Body of pancreas (tissue), 4 donors: ENCODE measurements at regions not wholly inside any gene's neighbourhood (a gene's known extent, or its start where the extent isn't known, plus 50 kb on each side); places are given as distances from the start of the nearest gene placed in this dataset.

ENCODE experiments used
- POLR2A ChIP-seq, 3 donors: fragments of 450-650 bp; IDR thresholded peaks; one replicate each; pipeline ENCODE4 v1.6.1; 2016; ENCODE audit warnings: antibody characterized with exemption in 3 of 3, mild to moderate bottlenecking in 2 of 3
- TF ChIP-seq, protein P1 (sequence below), 7 experiments: fragments of 450-650 bp in 4 of 7; fragments of 200-600 bp in 3 of 7; sonication (generic) in 3 of 7; IDR thresholded peaks; one replicate each; pipeline ENCODE4 v1.5.1; 2016 to 2019; ENCODE audit warnings: antibody characterized with exemption in 7 of 7

DNA sequence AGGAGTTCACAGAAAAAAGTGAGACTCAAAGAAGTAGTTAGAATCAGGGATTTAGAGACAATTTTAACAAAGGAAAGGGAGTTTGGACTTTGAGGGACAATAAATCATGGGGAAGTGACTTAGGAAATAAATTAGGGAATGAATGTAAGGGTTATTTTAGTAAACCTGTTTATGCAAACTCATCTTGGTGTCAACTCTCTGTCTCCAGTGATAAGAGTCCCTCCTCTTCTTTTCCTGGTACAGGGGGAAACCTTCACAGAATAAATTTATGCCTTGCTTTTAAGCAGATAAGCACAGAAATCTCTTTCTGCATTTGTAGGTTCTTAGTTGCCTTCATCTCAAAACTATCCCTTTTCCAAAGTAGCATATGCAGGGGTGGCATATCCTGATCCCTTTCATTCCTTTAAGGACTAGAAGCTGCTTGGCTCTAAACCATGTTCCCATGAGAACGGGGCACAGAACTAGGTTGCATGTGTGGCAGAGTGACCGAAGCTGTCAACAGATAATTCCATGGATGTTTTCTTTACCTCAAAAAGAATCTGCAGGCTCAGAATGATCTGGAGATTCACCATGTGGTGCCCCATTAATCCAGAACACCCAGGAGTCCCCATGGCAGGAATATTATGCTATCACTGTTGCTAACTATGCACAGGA lies 155.4 kb downstream of the ZNF648 start:
- no peak for TF ChIP-seq POLR2A (IDR thresholded peaks at IDR 0.05)
- TF ChIP-seq, protein P1, sequence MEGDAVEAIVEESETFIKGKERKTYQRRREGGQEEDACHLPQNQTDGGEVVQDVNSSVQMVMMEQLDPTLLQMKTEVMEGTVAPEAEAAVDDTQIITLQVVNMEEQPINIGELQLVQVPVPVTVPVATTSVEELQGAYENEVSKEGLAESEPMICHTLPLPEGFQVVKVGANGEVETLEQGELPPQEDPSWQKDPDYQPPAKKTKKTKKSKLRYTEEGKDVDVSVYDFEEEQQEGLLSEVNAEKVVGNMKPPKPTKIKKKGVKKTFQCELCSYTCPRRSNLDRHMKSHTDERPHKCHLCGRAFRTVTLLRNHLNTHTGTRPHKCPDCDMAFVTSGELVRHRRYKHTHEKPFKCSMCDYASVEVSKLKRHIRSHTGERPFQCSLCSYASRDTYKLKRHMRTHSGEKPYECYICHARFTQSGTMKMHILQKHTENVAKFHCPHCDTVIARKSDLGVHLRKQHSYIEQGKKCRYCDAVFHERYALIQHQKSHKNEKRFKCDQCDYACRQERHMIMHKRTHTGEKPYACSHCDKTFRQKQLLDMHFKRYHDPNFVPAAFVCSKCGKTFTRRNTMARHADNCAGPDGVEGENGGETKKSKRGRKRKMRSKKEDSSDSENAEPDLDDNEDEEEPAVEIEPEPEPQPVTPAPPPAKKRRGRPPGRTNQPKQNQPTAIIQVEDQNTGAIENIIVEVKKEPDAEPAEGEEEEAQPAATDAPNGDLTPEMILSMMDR (IDR thresholded peaks at IDR 0.05), result no peak
